ENCODE measurements at regions not wholly inside any gene's neighbourhood (a gene's known extent, or its start where the extent isn't known, plus 50 kb on each side); places are given as distances from the start of the nearest gene placed in this dataset.

DNA sequence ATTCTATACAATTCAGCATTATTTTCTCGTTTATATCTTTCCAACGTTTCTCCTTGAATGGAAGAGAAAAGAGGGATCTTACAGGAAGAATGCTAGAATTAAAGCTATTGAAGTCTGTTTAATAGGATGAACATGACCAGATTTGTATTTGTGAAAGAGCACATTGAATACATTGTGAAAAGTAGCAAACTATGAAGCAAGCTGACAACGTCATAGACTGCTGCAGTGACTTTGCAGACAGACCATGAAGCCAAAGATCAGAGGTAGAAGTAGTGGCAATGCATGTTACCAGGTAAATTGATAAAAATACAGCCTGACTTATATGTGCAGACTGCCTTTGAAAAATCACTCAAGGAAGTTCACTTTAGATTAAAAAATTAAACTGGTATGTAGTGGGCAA is 146.1 kb downstream of the RASSF9 start:
- CTCF ChIA-PET = no interaction called here
- DNase-seq (ENCODE audit: low spot score) = no peak
- Histone ChIP-seq H3K27ac (ENCODE audit: low read depth, low read length, poor library complexity, severe bottlenecking) (no peak overlapping the region), H3K4me1 (ENCODE audit: insufficient read depth, low read length, poor library complexity, severe bottlenecking) (no peaks in the 10 kb centered on the region), H3K4me3 (ENCODE audit: low read depth, low read length, poor library complexity, severe bottlenecking) (no peak overlapping the region), H3K27me3 (replicated peaks; ENCODE audit: insufficient read depth, low read depth, low read length, poor library complexity) (no peaks in the 10 kb centered on the region), H3K36me3 (ENCODE audit: insufficient read depth, low read length, poor library complexity, severe bottlenecking) (no peaks in the 10 kb centered on the region), H3K9me3 (ENCODE audit: low read depth, low read length, poor library complexity, severe bottlenecking) (no peaks in the 10 kb centered on the region)
- POLR2A ChIA-PET (ENCODE audit: low non-redundant PET) = no interaction called here
- BruUV-seq (replicated peaks) = no TSS peak
- intact Hi-C loops (cut with micrococcal nuclease; ENCODE audit: unreplicated experiment) = no loop called here
- TF ChIP-seq CTCF (conservative IDR thresholded peaks at IDR 0.05; ENCODE audit: low read depth, low read length) = no peak
- no peak for TF ChIP-seq EZH2 (IDR thresholded peaks at IDR 0.05; ENCODE audit: borderline replicate concordance, low read depth, low read length, poor library complexity, severe bottlenecking)

DNA sequence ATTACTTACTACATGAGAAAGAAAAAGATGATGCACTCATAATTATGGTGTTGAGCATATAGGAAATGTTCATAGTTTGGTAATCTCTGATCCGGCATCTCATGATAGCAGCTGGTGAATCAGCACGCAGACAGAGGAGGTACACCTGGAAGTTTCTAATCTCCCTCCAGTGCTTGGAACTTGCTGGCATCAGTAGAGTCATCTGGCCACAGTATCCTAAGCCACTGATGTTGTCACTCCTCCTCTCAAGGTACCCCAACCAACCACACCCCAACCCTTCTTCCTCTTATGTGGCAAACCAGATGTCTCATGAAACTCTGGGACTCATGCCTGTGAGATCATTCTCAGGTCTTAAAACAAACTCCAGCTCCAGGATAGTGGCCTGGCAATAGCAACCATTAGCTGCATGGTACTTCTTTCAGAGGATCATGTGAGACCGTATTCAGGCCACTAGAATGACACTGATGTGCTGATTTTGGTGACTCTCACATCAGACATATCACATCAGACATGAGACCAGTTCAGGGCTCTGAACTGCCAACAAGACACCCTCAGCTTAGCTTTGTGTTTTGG is 143.0 kb downstream of the RASSF9 start:
- DNase-seq (ENCODE audit: low spot score) = no peak
- Histone ChIP-seq H3K4me3 (ENCODE audit: low read depth, low read length, poor library complexity, severe bottlenecking) (no peak overlapping the region), H3K27ac (ENCODE audit: low read depth, low read length, poor library complexity, severe bottlenecking) (no peak overlapping the region), H3K27me3 (replicated peaks; ENCODE audit: insufficient read depth, low read depth, low read length, poor library complexity) (no peaks in the 10 kb centered on the region), H3K36me3 (ENCODE audit: insufficient read depth, low read length, poor library complexity, severe bottlenecking) (no peaks in the 10 kb centered on the region), H3K4me1 (ENCODE audit: insufficient read depth, low read length, poor library complexity, severe bottlenecking) (no peaks in the 10 kb centered on the region), H3K9me3 (ENCODE audit: low read depth, low read length, poor library complexity, severe bottlenecking) (no peaks in the 10 kb centered on the region)
- BruUV-seq (replicated peaks) = no TSS peak
- no peak for TF ChIP-seq EZH2 (IDR thresholded peaks at IDR 0.05; ENCODE audit: borderline replicate concordance, low read depth, low read length, poor library complexity, severe bottlenecking)
- TF ChIP-seq CTCF (conservative IDR thresholded peaks at IDR 0.05; ENCODE audit: low read depth, low read length) = no peak
- ChIA-PET POLR2A (ENCODE audit: low non-redundant PET) (no interaction called here), CTCF (no interaction called here)
- intact Hi-C loops (cut with micrococcal nuclease; ENCODE audit: unreplicated experiment) = no loop called here

GRCh38 chr12:85695097-85695715 is 141.0 kb downstream of the RASSF9 start:
- no peaks in the 10 kb centered on the region for H3K4me1 ChIP-seq (ENCODE audit: insufficient read depth, low read length, poor library complexity, severe bottlenecking)
- DNase-seq (ENCODE audit: low spot score) = no peak
- intact Hi-C loops (cut with micrococcal nuclease; ENCODE audit: unreplicated experiment) = no loop called here
- no peaks in the 10 kb centered on the region for H3K27me3 ChIP-seq (replicated peaks; ENCODE audit: insufficient read depth, low read depth, low read length, poor library complexity)
- no peaks in the 10 kb centered on the region for H3K9me3 ChIP-seq (ENCODE audit: low read depth, low read length, poor library complexity, severe bottlenecking)
- no TSS peak for BruUV-seq (replicated peaks)
- H3K27ac ChIP-seq (ENCODE audit: low read depth, low read length, poor library complexity, severe bottlenecking) = no peak overlapping the region
- no peaks in the 10 kb centered on the region for H3K36me3 ChIP-seq (ENCODE audit: insufficient read depth, low read length, poor library complexity, severe bottlenecking)
- ChIA-PET POLR2A (ENCODE audit: low non-redundant PET) (no interaction called here), CTCF (no interaction called here)
- no peak overlapping the region for H3K4me3 ChIP-seq (ENCODE audit: low read depth, low read length, poor library complexity, severe bottlenecking)
- TF ChIP-seq EZH2 (IDR thresholded peaks at IDR 0.05; ENCODE audit: borderline replicate concordance, low read depth, low read length, poor library complexity, severe bottlenecking) (no peak), CTCF (conservative IDR thresholded peaks at IDR 0.05; ENCODE audit: low read depth, low read length) (no peak)

Measured in A673 (cell line).